Epithelial cell of esophagus (primary cell): ENCODE measurements at regions not wholly inside any gene's neighbourhood (a gene's known extent, or its start where the extent isn't known, plus 50 kb on each side); places are given as distances from the start of the nearest gene placed in this dataset.

Source experiments
- DNase-seq: peaks from one replicate; pipeline ENCODE4 v3.0.0; 2010; ENCODE audit warnings: low read depth
- H3K4me3 ChIP-seq: 2 replicates; pipeline ENCODE4 v1.5.1; 2011; ENCODE audit warnings: mild to moderate bottlenecking, low read length, control low read depth
- CTCF ChIP-seq: IDR thresholded peaks from 2 replicates; pipeline ENCODE4 v1.5.1; 2011; ENCODE audit warnings: low read depth, mild to moderate bottlenecking, low read length, control low read depth, inconsistent platforms; ENCODE audit not compliant: insufficient read depth; ENCODE audit errors: missing control alignments

GRCh38 chr2:59196491-59196890, 955.4 kb upstream of the FANCL start:
- no peak overlapping the region for H3K4me3 ChIP-seq
- DNase-seq, result peak; percentile 37

GRCh38 chr2:59195851-59196250, 954.7 kb upstream of the FANCL start:
- DNase-seq, result no peak
- no peak for TF ChIP-seq CTCF
- no peak overlapping the region for H3K4me3 ChIP-seq

More at GRCh38 chr2:59196491-59196890, 955.4 kb upstream of the FANCL start:
- TF ChIP-seq CTCF, result no peak

GRCh38 chr2:59191781-59192180, 950.7 kb upstream of the FANCL start:
- no peak for DNase-seq
- no peak overlapping the region for H3K4me3 ChIP-seq
- TF ChIP-seq CTCF, result no peak

- no peak for TF ChIP-seq CTCF
- H3K4me3 ChIP-seq, result no peak overlapping the region
- DNase-seq, result no peak
These were observed 949.4 kb upstream of the FANCL start for GRCh38 chr2:59190518-59190917.

GRCh38 chr2:59184276-59185020, 943.3 kb upstream of the FANCL start:
- no peak overlapping the region for H3K4me3 ChIP-seq
- no peak for TF ChIP-seq CTCF
- peak; percentile 37 for DNase-seq

- H3K4me3 ChIP-seq, result no peak overlapping the region
- DNase-seq, result no peak
- TF ChIP-seq CTCF, result no peak
These were observed 941.9 kb upstream of the FANCL start for GRCh38 chr2:59183070-59183469.

- no peak overlapping the region for H3K4me3 ChIP-seq
- TF ChIP-seq CTCF, result peak; percentile 11
- no peak for DNase-seq
These were observed 941.1 kb upstream of the FANCL start for GRCh38 chr2:59182249-59182648.
